UCSD-AML1 (cell line): ENCODE measurements at regions not wholly inside any gene's neighbourhood (a gene's known extent, or its start where the extent isn't known, plus 50 kb on each side); places are given as distances from the start of the nearest gene placed in this dataset.
"Not testable (repeated sequence)": the region's sequence is repeated elsewhere in the genome, so short reads cannot be mapped to it uniquely, and the experiment has no call there.

Source experiments
- DNase-seq: peaks from one replicate; lab custom pipeline; 2025; ENCODE audit not compliant: unreplicated experiment; lab: John Stamatoyannopoulos, UW

GRCh38 chr21:35582731-35583130, 477.6 kb downstream of the SETD4 start:
- no peak for DNase-seq

GRCh38 chr21:35581640-35582039, 478.7 kb downstream of the SETD4 start:
- no peak for DNase-seq

DNA sequence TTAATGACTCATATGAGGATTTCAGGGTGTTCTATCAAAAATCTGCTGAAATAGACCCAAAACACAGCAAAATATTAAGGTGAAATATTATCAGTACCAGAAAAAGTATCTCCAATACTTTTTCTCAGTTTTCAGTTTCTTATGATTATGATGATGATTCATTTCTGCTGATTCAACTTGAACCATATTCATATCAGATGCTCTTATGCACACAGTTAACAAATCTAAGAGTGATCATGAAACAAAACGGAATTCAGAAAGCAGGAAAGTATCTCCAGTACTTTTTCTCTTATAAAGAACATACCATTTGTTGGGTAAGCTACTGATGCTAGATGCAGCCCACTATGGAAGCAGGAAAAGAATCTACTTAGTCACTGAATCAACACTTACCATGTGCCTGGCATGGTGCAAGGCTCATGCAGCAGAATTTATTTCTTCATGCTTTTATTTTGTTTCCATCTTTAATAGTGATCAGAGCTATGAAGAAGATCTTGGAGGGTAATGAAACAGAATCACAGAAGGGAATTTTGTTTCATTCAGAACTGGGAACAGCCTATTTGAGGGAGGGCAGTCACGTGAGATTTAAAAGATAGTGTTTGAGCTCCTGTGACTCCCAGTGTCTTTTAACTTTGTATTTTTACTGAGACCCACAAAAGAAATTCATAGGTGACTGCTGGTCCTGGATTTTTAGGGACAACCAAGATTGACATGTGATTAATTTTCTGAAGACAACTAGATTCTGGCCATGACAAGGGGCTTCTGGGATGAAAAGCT, 480.6 kb downstream of the SETD4 start:
- DNase-seq = no peak

GRCh38 chr21:35578831-35579471, 481.4 kb downstream of the SETD4 start:
- DNase-seq = no peak

DNA sequence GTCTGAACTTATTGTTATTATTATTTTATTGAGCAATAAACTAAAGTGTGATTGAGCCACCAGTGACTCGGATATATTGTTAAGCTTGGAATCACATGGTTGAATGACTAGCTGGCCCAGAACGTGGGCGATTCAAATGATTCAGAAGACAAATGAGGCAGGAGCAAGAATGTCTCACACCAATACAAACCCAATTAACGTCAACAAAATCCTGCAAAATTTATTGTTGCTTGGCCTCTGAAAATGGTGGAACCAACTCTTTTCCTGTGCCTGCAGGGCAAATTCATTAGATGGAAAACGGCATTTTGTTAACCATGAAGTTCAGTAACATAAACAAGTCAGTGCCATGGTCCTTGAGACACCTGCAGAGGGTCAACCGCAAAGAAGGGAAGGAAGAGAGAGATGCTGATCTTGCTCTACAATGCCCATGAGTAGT, 482.0 kb downstream of the SETD4 start:
- DNase-seq = no peak

GRCh38 chr21:35575280-35575915, 484.9 kb downstream of the SETD4 start:
- DNase-seq = no peak

DNA sequence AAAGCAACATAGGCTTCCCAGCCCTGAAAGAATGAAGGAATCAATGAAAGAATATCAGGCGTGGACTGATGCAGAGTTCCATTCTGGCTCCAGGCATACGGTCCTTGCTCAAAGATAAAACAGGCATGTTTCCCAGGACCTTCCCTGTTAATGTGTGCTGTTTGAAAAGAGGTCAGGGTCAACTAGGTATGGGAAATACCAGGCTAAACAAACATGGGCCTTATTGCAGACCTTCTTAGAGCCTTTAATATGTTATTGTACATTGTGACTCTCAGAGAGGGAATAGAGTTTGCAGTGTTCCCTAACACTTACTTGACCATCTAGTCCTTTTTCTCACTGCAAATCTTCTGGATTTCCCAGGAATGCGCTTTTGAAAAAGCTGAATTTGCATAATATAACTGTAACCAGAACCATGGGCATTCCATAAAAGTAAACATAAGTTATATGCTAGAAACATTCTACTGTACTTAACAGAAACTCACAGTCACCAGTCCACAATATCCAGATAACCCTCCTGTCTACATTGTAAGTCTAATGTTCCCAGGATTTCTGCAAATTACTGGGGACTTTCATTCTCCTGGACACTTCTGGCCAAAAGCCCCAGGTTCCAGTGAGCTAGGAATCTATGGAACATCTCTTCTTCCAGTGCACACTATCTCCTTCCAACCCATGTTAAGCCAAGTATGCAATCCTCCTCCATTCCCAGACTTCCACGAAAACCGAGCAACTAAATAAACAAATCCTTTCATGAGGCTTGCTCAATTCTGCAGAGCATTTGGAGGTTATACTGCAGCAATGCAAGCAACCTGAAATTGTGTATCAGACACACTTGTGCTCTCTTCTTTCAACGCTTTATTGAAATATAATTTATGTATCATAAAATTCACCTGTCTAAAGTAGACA, 486.6 kb downstream of the SETD4 start:
- DNase-seq = no peak

- no peak for DNase-seq
These were observed 488.4 kb downstream of the SETD4 start for GRCh38 chr21:35571910-35572309.

- DNase-seq = no peak
These were observed 491.7 kb downstream of the SETD4 start for GRCh38 chr21:35568643-35569042.

GRCh38 chr21:35566874-35567273, 493.5 kb downstream of the SETD4 start:
- DNase-seq = no peak

DNA sequence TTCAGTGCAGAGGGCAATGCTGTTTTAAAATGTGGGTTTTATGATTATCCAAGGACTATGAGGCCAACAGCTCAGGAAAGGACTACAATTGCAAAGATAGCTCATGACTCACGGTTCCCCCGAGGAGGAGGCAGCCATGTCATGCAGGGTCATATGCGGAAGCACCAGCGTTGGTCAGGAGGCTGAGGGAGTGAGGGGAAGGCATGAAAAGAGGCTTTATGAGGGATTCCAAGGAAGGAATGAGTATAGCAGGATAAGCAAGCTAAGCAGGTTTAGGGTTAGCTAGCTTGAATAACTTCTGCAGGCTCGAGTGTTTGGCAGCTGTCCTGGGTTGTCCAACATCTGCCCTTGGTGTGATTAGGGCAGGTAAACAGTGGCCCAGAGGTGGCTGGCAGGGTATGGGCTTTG, 495.1 kb downstream of the SETD4 start:
- no peak for DNase-seq

DNA sequence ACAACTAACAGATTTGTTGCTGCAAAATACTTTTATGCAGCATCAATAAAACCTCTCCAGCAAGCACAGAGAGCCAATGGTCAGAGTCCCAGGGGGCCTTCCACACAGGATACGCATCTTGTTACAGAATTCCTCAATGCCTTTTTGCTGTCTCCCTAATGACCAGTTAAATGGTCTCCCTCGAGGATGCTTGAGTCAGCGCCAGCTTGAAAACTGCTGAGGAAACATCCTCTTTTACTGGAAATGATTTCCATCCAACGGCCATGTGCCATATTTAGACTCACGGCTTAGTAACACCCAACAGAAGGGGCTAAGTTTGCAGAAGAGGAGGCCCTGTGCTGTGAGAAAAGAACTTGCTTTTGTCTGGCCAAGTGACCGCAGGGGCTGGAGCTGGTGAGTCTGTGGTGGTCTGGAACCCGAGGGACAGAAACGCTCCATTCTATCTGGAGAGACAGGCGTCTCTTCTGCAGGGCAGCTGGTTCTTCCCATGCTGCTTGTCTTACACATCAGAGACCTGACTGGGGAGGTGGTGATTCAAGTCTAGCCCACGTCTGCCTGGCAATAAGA, 496.4 kb downstream of the SETD4 start:
- no peak for DNase-seq

DNA sequence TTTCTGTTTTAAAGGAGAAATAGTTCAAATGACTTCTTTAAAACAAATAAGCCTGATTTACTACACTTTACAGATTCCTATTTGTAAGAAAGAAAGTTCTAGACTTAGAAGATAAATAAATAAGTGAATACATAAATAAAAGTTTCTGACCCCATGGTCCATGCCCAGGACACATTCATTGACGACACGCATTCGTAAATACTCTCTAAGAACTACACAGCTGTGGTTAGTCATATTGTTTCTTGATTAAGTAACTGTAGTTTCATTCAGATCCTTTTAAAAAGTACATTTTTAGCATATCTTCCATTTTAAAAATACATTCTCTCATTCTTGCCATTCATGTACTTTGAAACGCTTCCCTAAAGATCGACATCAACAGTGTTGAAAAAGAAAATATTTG, 497.4 kb downstream of the SETD4 start:
- DNase-seq = no peak

DNA sequence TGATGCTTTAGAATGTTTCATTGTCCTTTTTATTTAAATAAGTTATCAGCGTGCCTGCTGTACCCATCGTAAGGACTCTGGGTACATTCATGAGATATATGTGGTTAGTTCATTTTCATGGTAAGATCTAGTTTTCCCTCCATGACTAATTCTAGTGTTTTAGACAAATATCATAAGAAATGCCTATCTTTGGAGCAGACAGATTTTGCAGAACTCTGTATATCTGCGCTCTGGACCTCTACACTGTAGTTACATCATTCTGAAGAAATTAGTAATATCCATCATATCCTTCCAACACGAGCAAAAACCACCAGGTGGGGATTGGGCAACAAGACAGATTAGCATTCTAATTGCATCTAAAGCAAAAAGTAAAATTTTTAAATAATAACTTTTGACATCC, 499.2 kb downstream of the SETD4 start:
- DNase-seq = no peak

DNA sequence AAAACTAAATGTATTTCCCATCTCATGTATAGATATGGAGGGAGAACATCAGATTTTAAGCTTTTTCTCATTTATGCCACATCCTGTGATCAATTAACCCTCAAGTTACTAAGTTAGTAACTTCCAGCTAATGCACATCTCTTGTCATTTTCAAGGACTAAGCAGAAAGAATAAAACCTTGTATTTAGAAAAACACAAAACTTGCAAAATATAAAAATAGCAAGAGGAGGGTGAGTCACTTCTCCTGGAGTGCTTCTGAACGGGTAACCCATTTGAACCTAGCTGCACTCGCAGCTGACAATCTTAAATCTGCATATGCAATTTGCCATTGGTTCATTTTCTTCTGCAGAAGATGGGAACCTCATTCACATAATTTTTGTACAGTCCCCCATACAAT, 500.5 kb downstream of the SETD4 start:
- no peak for DNase-seq

GRCh38 chr21:35559128-35559828, 501.0 kb downstream of the SETD4 start:
- DNase-seq = no peak

DNA sequence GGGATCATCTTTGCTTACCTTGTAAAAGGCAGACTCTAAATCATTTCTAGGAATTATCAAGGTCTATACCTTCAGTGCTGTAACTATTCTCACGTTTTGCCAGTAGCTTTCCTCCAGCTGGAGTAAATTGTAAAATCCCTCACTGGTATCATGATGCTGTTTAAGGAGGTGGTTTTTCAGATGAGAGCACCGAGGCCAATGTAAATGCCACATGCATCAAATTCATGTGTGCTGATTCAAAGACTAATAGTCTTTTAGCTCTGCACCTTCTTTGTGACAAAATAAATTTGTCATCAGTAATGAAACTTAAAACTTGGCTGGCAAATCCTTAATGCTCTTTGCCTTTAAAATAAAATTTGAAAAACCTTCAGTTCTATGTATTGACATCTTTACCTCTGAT, 503.8 kb downstream of the SETD4 start:
- DNase-seq = no peak

DNA sequence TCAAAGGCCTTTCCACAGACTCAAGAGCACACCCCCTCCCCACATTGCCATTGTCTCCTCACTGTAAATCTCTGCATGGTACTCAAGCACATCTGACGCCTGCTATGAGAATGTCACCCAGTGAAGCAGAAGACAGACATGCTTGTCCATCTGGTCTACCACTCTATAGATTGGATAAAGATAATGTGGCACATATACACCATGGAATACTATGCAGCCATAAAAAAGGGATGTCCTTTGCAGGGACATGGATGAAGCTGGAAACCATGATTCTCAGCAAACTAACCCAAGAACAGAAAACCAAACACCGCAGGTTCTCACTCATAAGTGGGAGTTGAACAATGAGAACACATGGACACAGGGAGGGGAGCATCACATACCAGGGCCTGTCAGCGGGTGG, 503.4 kb upstream of the RUNX1 start:
- DNase-seq = not testable (repeated sequence)

DNA sequence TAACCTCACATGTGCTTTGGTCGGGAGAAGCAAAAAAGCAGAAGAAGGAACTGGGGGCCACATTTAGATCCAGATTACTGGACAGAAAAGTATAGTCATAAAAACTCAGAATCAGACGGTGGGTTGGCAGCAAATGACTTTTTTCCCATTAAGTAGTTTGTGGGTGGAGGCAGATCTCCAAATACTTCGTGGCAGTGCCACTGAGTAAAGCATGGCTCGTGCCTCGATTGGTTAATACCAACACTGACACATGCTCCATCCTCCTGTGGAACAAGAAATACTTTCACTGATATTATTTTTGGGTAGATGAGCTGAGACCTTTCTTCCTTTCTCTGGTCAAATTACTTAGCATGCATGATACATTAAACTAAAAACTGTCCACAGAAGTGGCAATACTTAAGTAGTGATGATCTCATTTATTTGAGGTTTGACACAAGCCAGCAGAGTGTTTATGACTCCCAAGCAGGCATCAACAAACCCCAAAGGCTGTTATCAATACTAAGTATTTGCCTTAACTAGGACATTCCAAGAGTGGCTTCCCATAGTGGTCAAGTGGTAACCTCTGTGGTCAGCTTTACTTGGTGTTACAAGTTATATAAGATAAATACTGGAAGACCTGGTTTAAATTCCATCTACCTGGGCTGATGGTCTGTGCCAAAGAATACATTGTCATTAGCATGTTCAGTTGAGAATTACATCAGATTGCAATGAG, 500.0 kb upstream of the RUNX1 start:
- no peak for DNase-seq
